IPS-NIHi7 (cell line): ENCODE measurements at regions not wholly inside any gene's neighbourhood (a gene's known extent, or its start where the extent isn't known, plus 50 kb on each side); places are given as distances from the start of the nearest gene placed in this dataset.
"Not testable (repeated sequence)": the region's sequence is repeated elsewhere in the genome, so short reads cannot be mapped to it uniquely, and the experiment has no call there.

Experiments used
- DNase-seq: peaks from one replicate; pipeline ENCODE4 v3.0.0; 2012; ENCODE audit warnings: mixed read lengths; ENCODE audit errors: extremely low spot score

DNA sequence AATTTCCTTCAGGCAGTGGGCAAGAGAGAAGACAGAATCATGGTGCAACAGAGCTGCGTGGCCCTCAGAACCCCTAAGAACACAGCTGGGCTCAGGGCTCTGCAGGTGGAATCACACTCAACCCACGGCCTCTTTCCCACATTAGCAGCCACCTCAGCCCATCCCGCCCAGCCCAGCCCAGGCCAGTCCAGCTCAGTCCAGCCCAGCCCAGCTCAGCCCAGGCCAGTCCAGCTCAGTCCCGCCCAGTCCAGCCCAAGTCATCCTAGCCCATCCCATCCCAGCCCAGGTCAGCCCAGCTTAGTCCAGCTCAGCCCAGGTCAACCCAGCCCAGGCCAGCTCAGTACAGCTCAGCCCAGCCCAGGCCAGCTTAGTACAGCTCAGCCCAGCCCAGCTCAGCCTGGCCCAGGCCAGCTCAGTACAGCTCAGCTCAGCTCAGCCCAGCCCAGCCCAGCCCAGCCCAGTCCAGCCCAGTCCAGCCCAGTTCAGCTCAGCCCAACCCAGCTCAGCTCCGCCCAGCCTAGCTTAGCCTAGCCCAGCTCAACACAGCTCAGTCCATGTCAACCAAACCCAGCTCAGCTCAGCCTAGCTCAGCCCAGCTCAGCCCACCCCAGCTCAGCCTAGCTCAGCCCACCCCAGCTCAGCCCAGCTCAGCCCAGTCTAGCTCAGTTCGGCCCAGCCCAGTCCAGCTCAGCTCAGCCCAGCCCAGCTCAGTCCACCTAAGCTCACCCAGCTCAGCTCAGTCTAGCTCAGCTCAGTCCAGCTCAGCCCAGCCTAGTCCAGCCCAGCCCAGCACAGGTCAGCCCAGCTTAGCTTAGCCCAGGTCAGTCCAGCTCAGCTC is 183.1 kb downstream of the TMEM121 start:
- DNase-seq, result no peak

DNA sequence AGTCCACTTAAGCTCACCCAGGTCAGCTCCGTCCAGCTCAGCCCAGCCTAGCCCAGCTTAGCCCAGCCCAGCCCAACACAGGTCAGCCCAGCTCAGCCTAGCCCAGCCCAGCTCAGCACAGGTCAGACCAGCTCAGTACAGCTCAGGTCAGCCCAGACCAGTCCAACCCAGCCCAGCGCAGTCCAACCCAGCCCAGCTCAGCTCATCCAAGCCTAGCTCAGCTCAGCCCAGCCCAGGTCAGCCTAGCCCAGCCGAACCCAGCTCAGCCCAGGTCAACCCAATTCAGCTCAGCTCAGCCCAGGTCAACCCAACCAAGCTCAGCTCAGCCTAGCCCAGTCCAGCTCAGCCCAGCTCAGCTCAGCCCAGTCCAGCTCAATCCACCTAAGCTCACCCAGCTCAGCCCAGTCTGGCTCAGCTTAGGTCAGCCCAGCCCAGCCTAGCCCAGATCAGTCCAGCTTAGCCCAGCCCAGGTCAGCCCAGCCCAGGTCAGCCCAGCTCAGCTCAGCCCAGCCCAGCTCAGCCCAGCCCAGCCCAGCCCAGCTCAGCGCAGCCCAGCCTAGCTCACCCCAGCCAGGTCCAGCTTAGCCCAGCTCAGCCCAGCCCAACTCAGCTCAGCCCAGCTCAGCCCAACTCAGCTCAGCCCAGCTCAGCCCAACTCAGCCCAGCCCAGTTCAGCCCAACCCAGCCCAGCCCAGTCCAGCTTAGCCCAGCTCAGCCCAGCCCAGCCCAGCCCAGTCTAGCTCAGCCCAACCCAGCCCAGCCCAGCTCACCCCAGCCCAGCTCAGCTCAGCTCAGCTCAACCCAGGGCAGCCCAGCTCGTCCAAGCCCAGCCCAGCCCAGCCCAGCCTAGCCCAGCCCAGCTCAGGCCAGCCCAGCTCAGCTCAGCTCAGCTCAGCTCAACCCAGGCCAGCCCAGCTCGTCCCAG is 184.0 kb downstream of the TMEM121 start:
- DNase-seq, result no peak

DNA sequence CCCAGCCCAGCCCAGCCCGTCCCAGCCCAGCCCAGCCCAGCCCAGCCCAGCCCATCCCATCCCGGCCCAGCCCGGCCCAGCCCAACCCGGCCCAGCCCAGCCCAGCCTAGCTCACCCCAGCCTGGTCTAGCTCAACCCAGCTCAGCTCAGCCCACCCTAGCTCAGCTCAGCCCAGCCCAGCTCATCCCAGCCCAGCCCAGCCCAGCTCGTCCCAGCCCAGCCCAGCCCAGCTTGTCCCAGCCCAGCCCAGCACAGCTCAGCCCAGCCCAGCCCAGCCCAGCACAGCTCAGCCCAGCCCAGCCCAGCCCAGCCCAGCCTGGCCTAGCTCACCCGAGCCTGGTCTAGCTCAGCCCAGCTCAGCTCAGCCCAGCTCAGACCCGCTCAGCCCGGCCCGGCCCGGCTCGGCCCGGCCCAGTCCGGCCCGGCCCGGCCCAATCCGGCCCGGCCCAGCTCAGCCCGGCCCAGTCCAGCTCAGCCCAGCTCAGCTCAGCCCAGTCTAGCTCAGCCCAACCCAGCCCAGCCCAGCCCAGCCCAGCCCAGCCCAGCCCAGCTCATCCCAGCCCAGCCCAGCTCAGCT is 184.7 kb downstream of the TMEM121 start:
- DNase-seq, result no peak

DNA sequence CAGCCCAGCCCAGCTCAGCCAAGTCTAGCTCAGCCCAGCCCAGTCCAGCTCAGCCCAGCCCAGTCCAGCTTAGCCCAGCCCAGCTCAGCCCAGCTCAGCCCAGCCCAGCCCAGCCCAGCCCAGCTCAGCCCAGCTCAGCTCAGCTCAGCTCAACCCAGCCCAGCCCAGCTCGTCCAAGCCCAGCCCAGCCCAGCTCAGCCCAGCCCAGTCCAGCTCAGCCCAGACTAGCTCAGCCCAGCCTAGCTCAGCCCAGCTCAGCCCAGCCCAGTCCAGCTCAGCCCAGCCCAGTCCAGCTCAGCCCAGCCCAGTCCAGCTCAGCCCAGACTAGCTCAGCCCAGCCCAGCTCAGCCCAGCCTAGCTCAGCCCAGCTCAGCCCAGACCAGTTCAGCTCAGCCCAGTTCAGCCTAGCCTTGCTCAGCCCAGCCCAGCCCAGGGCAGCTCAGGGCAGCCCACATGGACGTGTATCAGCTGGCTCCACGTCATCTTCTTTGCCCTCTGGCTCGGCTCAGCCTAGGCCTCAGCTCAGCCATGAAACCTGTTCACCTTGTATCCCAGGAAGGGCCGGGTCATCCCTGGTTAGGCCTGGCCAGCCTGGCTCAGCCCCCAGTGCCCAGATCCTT is 185.6 kb downstream of the TMEM121 start:
- no peak for DNase-seq

DNA sequence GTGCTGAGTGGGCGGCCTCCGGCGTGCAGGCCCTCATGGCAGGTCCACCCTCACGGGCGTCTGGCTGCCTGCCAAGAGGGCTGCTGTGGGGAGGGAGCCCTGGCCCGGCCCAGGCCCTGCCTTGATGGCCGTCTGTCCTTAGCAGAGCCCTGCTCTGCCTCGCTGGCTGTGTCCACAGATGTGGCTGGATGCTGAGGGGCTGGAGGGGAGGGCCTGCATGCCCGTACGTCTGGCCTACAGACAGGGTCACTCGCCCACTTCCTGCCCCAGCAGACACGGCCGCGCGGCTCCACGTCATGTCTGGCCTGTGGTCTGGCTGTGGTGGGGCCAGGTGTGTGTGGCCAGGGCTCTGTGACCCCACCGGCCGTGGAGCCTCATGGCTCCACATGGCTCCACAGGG is 186.3 kb downstream of the TMEM121 start:
- not testable (repeated sequence) for DNase-seq

DNA sequence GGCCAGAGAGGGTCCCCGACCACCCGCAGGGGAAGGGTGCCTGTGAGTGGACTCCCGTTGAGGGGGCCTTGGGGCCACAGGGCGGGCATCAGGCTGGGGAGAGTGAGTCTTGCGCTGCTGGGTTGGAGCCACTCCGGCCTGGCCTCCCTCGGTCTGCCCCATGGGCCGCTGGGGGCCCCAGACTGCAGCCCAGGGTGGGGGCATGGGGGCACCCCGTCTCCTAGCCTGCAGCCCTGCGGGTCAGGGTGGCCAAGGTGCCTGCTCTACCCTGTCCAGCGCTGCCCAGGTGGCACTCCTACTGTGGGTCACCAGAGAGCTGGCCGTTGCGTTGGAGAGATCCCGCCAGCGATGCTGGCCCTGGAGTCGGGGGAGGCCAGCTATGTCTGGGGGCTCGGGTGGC is 186.8 kb downstream of the TMEM121 start:
- DNase-seq, result not testable (repeated sequence)

DNA sequence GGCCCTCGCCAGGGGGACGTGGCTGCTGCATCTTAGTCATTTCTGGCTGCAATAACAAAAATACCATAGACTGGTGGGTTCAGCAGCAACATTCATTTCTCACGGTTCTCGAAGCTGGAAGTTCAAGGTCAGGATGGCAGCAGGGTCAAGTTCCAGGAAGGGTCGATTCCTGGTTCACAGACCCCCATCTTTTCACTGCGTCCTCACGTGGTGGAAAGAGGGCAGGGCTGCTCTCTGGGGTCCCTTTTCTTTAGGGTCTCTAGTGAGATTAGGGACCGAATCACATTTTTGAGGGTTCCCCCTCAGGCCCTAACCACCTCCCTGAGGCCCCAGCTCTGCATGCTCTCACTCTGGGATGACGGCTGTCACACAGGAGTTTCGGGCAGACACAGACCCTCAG is 187.5 kb downstream of the TMEM121 start:
- not testable (repeated sequence) for DNase-seq

DNA sequence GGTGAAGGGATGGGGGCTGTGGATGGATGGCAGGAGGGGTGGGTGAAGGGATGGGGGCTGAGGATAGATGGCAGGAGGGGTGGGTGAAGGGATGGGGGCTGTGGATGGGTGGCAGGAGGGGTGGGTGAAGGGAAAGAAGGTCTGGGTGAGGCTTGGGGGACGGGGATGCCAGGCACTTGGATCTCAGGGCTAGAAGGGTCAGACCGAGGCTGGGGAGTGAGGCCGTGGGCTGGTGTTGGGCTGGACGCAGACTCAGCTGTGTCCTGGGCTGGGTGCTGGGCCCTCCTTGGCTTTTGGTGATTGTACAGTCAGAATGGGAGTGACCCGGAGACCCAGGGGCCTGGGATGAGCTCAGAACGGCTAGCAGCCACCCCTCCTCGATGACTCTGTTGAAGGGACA is 192.4 kb downstream of the TMEM121 start:
- DNase-seq, result not testable (repeated sequence)

DNA sequence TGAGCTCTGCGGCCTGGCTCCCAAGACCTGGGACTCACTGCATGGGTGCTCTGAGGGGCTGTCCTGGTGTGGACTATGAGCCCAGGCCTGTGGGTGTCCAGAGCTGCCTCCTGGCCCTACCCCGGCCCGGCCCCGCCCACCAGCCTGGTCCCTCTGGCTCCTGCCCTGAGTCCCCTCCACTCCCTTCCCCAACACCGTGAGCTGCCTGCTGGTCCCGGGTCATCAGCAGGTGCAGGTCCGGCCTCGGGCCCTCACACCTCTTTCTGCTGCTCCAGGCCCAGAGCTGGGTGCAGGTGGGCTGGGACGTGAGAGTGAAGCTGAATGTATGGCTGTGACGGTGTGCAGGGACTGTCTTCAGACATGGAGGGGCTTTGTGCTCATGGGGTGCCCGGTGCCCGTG is 193.7 kb downstream of the TMEM121 start:
- DNase-seq, result not testable (repeated sequence)

DNA sequence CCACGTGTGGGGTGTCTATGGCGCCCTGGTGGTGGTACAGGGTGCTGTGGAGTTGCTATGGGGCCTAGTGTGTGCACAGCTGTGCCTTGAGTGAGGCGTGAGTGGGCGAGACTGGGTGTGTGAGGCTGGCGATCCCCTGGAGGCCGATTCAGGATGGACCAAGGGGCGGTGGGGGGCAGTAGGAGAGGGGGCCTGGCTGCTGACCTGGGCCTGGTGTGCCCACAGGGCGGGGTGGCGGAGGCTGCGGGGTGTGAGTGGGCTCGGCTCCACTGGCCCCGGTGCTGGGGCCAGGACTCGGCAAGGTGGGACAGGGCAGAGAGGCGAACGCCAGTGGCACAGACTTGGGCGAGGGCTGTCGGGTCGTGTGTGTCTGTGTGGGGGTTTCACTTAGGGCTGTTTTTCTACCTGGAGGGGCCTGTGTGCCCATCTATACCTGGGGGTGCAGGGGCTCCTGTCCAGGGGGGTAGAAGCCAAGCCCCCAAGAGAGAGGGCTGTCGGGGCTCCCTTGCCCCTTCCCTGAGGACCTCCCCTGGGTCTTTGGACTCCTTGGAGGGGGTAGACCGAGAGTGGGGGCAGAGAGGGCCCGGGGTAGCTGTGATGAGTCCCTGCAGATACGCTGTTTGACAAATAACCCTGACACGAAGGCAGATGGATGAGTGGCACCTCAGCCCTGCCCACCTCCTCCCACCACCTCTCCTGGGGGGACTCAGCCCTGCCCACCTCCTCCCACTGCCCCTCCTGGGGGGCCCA is 194.6 kb downstream of the TMEM121 start:
- DNase-seq, result not testable (repeated sequence)

DNA sequence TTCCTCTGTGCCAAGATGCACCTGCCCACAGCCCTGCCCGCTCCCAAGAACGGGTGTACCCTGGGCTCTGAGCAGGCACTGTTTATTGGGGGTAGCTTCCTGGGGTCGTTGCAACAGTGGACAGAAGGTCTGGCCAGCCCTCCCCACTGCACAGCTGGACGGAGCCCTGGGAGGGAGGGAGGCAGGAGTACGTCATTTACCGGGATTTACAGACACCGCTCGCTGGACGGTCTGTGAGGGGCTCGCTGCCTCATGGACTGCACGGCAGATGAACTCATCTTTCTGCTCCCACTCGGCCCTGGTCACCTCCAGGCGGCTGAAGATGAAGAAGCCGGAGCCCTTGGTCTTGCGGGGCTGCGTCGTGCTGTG is 195.2 kb downstream of the TMEM121 start:
- not testable (repeated sequence) for DNase-seq

DNA sequence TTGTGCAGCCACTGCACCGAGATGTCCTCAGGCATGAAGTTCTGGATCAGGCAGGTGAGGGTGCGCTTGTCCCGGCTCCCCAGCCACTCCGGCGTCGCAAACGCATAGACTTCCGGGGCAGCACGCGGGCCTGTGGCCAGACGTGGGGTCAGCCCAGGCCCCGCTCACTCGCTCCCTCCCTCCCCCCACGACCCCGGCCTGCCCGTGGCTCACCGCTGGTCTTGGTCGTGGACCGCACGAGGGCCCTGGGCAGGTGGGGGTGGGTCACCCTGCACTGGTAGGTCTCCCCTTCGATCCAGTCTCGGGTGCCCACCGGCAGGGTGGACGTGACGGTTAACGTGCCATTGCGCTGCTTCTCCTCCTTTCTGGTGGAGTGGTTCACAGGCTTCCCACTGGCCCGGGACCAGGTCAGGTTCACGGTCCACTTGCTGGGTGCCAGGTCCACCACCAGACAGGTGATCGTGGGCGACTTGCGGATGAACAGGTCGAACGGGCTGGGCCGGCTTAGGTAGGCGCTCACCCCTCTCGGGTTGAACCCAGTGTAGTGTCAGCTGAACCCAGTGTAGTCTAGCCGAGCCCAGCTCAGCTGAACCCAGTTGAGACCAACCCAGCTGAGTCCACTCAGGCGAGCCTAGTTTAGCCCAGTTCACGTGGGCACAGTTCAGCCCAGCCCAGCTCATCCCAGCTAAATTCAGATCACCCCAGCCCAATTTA is 195.8 kb downstream of the TMEM121 start:
- DNase-seq, result not testable (repeated sequence)

DNA sequence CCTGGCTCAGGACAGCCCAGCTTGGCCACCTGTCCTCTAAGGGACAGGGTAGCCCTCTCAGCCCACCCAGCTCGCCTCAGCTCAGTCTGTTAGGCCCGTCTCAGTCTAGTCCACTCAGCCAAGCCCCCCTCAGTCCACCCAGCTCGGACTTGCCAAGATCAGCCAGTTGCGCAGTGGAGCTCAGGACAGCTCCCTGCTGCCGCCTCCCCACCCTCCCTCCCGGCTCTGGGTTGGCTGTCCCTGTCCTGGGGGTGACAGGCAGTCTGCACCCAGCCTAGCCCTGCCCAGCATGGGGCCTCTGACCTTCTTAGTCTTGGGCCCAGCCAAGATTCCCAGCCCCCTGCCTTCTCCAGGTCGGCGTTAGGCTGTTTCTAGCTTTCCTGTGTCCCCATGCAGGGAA is 196.9 kb downstream of the TMEM121 start:
- DNase-seq, result not testable (repeated sequence)

DNA sequence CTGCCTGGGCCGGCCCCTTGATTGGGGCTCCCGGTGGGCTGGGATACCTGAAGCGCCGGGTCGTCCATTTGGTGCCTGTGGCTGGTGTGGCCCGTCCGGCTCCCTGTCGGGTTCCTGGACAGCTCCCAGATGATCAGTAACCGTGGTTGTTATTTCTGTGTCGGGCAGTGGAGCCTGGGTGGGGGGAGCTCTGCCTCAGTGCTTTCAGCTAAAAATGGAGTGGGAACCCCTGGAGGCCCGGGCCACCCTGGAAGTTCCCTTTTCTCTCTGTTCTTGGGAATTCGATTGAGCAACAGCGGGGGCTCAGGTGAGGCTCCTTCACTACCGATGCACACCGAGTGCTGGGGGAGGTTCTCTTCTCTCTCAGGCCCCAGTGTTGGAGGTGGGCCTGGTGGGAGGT is 197.4 kb downstream of the TMEM121 start:
- DNase-seq, result not testable (repeated sequence)

DNA sequence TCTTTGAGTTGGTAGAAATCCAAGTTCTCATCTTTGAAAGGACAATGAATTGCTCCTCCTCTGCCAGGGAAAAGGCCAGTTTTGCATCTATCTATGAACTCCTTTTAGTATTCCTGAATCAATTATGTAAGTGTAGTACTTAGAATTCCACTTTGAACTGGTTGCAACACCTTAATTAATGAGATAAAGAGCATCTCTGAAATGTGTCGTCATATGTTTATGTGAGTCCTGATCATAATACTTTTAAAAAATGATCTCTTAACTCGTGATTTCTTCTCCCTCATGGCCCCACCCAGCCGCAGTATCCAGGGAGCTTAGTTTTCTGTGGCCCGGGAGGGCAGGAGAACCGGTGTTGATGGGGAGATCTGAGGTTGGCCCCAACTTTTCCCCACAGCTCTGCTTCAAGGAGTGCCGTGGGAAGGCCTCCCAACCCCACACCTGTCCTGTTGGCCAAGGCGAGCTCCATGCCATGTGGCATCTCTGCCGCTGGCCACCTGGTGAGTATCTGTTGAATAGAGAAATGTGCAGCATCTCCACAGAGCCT is 203.5 kb downstream of the TMEM121 start:
- DNase-seq, result not testable (repeated sequence)

DNA sequence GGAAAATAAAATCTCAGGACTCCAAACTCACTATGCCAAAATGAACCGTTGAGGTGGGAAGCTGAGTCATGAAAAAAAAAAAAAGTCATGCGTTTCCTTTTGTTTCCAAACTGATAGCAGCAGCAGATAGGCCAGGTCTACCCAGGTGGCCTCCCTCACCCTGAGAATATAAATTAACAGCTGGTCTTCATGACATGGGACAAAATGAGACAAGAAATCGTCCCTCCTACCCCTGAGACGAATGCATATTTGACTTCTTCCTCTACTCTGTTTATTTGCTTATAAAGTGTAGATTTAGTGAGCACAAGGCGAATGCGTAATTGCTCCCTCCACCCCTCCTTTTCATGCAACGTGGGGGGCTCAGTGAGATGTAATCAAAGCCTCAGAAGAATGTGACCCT is 204.3 kb downstream of the TMEM121 start:
- not testable (repeated sequence) for DNase-seq

DNA sequence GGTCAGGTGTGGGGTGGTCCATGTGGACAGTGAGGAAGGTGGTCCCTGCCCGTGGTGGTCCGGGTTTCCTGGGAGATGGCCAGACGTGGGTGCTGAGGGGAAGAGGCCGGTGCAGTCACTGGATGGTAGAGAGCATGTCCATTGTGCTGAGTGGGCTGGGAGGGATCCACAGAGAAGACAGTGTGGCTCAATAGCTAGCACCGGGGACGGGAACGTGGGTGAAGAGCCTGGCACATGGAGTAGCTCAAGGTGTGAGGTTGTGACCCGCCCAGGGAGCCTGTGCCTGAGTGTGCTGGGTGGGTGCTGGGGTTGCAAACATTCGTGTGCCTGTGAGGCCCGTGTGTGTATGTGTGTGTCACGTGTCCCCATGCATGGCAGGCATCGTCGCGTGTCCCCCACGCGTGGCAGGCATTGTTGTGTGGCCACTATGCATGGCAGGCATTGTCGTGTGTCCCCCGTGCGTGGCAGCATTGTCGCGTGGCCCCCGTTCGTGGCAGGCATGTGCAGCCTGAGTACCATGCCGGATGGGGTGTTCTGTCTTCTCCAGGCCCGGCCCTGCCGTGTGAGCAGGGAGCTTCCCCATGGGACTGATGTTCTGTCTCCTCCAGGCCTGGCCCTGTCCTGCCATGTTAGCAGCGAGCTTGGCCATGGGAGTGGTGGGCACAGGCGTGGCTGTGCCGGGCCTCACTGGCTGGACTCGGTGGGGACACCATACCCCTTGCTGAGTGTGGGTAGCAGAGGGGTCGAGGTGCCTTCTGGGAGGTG is 205.0 kb downstream of the TMEM121 start:
- DNase-seq, result not testable (repeated sequence)

DNA sequence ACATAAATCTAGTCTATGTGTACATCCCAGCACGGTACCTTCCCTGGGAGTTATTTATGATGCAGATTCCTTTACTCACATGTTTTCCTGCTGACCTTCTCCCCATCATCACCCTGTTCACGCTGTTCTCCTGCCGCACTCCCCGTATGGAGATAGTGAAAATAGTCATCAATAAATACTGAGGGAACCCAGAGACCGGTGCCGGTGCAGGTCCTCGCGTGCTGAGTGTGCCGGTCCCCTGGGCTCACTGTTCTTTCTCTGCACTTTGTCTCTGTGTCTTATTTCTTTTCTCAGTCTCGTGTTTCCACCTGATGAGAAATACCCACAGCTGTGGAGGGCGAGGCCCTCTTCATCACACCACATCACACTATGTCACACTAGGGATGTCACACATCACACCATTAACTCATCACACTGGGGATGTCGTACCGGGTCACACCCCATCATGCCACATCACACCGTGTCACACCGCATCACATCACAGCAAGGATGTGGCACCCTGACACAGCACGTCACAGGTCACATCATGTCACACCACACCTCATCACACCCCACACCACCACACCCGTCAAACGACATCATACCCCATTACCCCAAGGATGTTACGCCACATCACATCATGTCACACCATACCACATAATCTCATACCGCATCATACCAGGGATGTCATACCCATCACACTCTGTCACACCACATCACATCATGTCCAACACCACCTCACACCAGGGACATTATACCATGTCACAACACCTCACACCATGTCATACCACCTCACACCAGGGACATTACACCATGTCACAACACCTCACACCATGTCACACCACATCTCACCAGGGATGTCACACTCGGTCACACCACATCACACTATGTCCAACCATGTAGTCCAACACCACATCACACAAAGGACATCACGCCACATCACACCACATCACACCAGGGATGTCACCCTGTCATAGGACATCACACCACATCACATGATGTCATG is 207.0 kb downstream of the TMEM121 start:
- no peak for DNase-seq
